HUES6 (cell line): ENCODE measurements at regions not wholly inside any gene's neighbourhood (a gene's known extent, or its start where the extent isn't known, plus 50 kb on each side); places are given as distances from the start of the nearest gene placed in this dataset.
"Not testable (repeated sequence)": the region's sequence is repeated elsewhere in the genome, so short reads cannot be mapped to it uniquely, and the experiment has no call there.

Experiments
- H3K27ac ChIP-seq: 2 replicates; pipeline ENCODE4 v1.7.0; 2013; ENCODE audit warnings: low read depth, mild to moderate bottlenecking, low read length, inconsistent platforms
- H3K27me3 ChIP-seq: 2 replicates; pipeline ENCODE4 v1.6.1; 2013; ENCODE audit warnings: low read length; ENCODE audit not compliant: control insufficient read depth, insufficient read depth
- H3K36me3 ChIP-seq: 2 replicates; pipeline ENCODE4 v1.6.1; 2013; ENCODE audit warnings: low read length; ENCODE audit not compliant: control insufficient read depth, insufficient read depth
- H3K4me1 ChIP-seq: 2 replicates; pipeline ENCODE4 v1.6.1; 2013; ENCODE audit warnings: low read length; ENCODE audit not compliant: control insufficient read depth, insufficient read depth
- H3K4me3 ChIP-seq: 2 replicates; pipeline ENCODE4 v1.5.1; 2013; ENCODE audit warnings: low read depth, low read length
- H3K9ac ChIP-seq: one replicate; pipeline ENCODE4 v1.6.1; 2013; ENCODE audit warnings: mild to moderate bottlenecking, low read length
- H3K9me3 ChIP-seq: 2 replicates; pipeline ENCODE4 v1.6.1; 2013; ENCODE audit warnings: low read depth, low read length; ENCODE audit not compliant: control insufficient read depth, insufficient read depth

- no peak overlapping the region for H3K9ac ChIP-seq
- peaks cover 9% of the 10 kb centered on the region for H3K27me3 ChIP-seq
- no peak overlapping the region for H3K27ac ChIP-seq
- H3K9me3 ChIP-seq = peaks cover 14% of the 10 kb centered on the region; the same call in 1 of the 2 replicates
- peaks cover 30% of the 10 kb centered on the region for H3K4me1 ChIP-seq
- H3K4me3 ChIP-seq = no peak overlapping the region
- H3K36me3 ChIP-seq = no peaks in the 10 kb centered on the region
Measured at GRCh38 chr12:4144676-4145075, 128.9 kb upstream of the CCND2 start.

GRCh38 chr12:4143896-4144295 is 129.7 kb upstream of the CCND2 start:
- H3K36me3 ChIP-seq = no peaks in the 10 kb centered on the region
- peaks cover 14% of the 10 kb centered on the region; the same call in 1 of the 2 replicates for H3K9me3 ChIP-seq
- no peak overlapping the region for H3K4me3 ChIP-seq
- peaks cover 9% of the 10 kb centered on the region for H3K27me3 ChIP-seq
- H3K4me1 ChIP-seq = peaks cover 32% of the 10 kb centered on the region
- no peak overlapping the region for H3K9ac ChIP-seq
- no peak overlapping the region for H3K27ac ChIP-seq

DNA sequence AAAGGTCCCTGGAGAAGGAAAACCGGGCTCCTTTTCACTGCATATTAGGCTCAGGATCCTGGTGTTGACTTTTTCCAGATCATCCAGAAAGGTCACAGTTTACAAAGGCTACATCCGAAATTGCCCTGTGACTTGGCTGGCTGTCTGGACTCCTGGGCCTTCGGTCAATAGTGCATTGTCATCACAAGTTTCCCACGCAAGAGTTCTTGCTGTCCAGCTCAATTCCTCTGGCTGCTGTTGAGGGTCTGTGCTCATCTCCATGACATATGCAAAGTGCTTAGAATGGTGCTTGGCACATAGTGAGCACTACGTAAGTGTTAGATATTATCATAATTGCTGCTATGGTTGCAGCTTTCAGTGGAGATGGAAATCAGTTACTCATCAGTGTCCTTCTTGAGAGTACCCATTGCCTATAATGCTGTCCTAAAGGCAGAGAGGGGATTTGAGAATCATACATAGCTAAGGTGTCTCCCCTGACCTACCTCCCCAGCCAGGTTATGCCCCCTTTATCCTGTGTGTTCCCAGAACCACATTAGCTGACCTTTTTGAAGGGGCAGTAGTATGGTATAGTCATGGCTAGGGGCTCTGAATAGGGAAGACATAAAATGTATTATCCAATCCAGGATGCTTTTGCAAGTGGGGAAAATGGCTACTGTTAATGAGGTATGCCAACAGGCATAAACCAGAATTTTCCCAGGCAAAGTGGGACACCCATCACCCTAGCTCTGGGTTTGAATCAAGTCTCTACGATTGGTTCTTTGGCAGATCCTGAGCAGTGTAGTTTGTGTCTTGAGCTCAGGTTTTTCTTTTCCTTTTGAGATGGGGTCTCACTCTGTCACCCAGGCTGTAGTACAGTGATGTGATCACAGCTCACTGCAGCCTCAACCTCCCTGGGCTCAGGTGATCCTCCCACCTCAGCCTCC is 132.0 kb upstream of the CCND2 start:
- Histone ChIP-seq H3K4me3 (no peak overlapping the region), H3K4me1 (peaks cover 29% of the 10 kb centered on the region), H3K36me3 (no peaks in the 10 kb centered on the region), H3K27me3 (peaks cover 9% of the 10 kb centered on the region), H3K27ac (no peak overlapping the region), H3K9ac (no peak overlapping the region), H3K9me3 (peaks cover 14% of the 10 kb centered on the region; the same call in 1 of the 2 replicates)

DNA sequence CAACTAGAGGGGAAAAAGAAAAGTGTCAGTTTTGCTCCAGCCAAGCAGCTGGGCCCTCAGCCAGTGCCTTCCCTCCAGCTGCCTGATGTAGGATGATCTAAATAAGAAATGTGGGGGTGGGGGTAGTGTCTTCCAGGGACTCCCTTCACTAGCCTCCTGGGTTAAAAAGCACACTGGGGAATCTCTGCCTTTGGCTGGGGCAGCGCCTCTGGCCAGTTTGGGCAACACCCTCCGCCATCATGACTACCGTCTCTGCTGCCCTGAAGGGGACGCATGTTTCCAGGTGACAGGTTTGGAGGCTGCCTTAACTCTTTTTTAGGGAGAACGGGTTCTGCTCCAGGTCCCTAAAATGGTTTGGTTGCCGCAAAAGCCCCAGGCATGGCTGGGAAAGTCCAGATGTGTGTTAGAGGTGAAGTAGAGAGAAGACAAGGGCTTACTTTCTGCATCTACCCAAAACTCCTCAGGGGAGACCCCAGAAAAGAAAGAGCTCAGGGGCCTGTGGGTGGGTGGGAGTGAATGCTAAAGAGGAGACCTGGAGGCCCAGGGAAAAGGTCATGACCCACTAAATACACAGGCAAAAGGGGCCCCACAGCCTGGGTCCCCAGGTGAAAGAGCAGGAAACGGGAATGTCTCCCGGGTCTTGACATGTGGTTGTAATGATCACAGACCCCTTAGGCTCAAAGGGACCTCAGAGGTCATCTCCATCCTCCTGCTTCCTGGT is 132.8 kb upstream of the CCND2 start:
- H3K9me3 ChIP-seq = peaks cover 14% of the 10 kb centered on the region; the same call in 1 of the 2 replicates
- H3K4me1 ChIP-seq = peaks cover 33% of the 10 kb centered on the region
- no peak overlapping the region for H3K27ac ChIP-seq
- peaks cover 4% of the 10 kb centered on the region for H3K27me3 ChIP-seq
- H3K36me3 ChIP-seq = no peaks in the 10 kb centered on the region
- no peak overlapping the region for H3K4me3 ChIP-seq
- H3K9ac ChIP-seq = no peak overlapping the region

GRCh38 chr12:4139191-4139590 is 134.4 kb upstream of the CCND2 start:
- Histone ChIP-seq H3K36me3 (no peaks in the 10 kb centered on the region), H3K27me3 (no peaks in the 10 kb centered on the region), H3K27ac (no peak overlapping the region), H3K4me3 (no peak overlapping the region), H3K4me1 (peaks cover 44% of the 10 kb centered on the region), H3K9me3 (peaks cover 9% of the 10 kb centered on the region; the same call in 1 of the 2 replicates), H3K9ac (no peak overlapping the region)

GRCh38 chr12:4138532-4138931 is 135.0 kb upstream of the CCND2 start:
- H3K4me1 ChIP-seq = peaks cover 50% of the 10 kb centered on the region
- not testable (repeated sequence) for H3K9me3 ChIP-seq, H3K9ac ChIP-seq, H3K27me3 ChIP-seq, H3K4me3 ChIP-seq, H3K36me3 ChIP-seq, H3K27ac ChIP-seq

DNA sequence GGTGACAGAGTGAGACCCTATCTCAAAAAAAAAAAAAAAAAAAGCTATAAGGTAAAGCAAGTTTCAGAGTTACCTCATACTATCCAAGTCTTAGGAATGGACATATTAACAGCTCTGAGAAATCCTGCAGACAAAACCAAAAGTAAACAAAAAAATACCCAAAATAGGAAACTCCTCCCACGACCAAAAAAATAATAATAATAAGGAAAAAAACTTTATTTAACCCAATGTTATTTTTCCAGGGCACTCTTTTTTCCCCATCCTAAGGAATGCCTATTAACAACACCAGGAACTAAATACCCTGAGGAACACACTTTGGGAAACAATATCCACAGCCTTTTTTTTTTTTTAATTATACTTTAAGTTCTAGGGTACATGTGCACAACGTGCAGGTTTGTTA is 135.5 kb upstream of the CCND2 start:
- H3K4me3 ChIP-seq = no peak overlapping the region
- H3K27me3 ChIP-seq = no peaks in the 10 kb centered on the region
- peaks cover 55% of the 10 kb centered on the region for H3K4me1 ChIP-seq
- H3K9ac ChIP-seq = no peak overlapping the region
- H3K9me3 ChIP-seq = 0 out of 2 replicates have a peak, but pooled peaks cover 2% of the 10 kb centered on the region
- no peaks in the 10 kb centered on the region for H3K36me3 ChIP-seq
- H3K27ac ChIP-seq = no peak overlapping the region

GRCh38 chr12:4137441-4137840 is 136.1 kb upstream of the CCND2 start:
- H3K9me3 ChIP-seq = no peaks in the 10 kb centered on the region
- no peaks in the 10 kb centered on the region for H3K27me3 ChIP-seq
- no peak overlapping the region for H3K4me3 ChIP-seq
- H3K9ac ChIP-seq = no peak overlapping the region
- no peaks in the 10 kb centered on the region for H3K36me3 ChIP-seq
- no peak overlapping the region for H3K27ac ChIP-seq
- H3K4me1 ChIP-seq = peaks cover 55% of the 10 kb centered on the region

GRCh38 chr12:4137015-4137414 is 136.5 kb upstream of the CCND2 start:
- Histone ChIP-seq H3K4me1 (peaks cover 55% of the 10 kb centered on the region), H3K9me3 (no peaks in the 10 kb centered on the region), H3K4me3 (no peak overlapping the region), H3K9ac (no peak overlapping the region), H3K36me3 (no peaks in the 10 kb centered on the region), H3K27ac (no peak overlapping the region), H3K27me3 (no peaks in the 10 kb centered on the region)

GRCh38 chr12:4135919-4136605 is 137.5 kb upstream of the CCND2 start:
- Histone ChIP-seq H3K9me3 (no peaks in the 10 kb centered on the region), H3K27ac (no peak overlapping the region), H3K4me3 (no peak overlapping the region), H3K27me3 (no peaks in the 10 kb centered on the region), H3K36me3 (no peaks in the 10 kb centered on the region), H3K4me1 (peaks cover 51% of the 10 kb centered on the region), H3K9ac (no peak overlapping the region)
